ACHN (cell line): ENCODE measurements at regions not wholly inside any gene's neighbourhood (a gene's known extent, or its start where the extent isn't known, plus 50 kb on each side); places are given as distances from the start of the nearest gene placed in this dataset.

Experiments used
- DNase-seq: peaks from one replicate; pipeline ENCODE4 v3.0.0-alpha.2; 2015
- in situ Hi-C: cut with HindIII; loops from 2 replicates; pipeline ENCODE4 v1.10.0; 2017; ENCODE audit warnings: low sequenced_read_pairs, low pct_ligation_motif_present, low pct_unique_long_range_greater_than_20kb

- in situ Hi-C loops, result no loop called here
- DNase-seq, result no peak
Measured at GRCh38 chr11:110764485-110764884, 52.2 kb upstream of the ARHGAP20 start.

DNA sequence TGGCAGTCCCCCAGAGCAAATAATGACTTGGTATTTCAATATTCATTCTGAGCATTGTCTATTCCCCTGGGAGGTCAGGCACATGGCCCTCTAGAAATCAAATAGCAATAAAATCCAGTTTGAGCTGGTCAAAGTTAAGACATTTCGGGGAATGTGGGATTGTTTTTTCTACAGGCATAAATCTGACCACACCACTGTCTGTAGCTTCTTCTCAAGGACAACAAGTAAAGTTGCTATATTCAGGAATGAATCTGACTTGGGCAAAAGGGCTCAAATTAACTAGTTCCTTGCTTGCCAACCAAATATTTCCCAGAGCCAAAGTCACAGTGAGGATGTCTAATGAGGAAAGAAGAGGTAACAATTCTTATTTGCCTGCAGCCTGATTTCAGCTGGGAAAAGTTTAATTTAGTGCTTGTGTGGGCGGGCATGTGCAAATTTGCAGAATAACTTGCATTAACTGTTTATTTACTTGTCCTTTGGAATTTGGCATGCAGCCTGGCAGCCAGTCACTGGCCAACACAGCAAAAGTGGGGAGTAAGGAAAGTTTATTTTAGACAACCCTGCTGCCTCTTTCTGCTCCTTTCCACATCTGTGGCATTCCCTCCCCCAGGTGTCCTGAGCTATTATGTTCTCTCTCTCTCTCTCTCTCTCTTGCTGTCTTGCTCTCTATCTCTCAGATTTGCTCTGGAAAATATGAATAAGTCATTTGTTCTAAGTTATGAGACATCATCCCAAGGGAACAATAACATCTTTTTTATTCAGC, 51.2 kb upstream of the ARHGAP20 start:
- in situ Hi-C loops, result no loop called here
- DNase-seq, result no peak

DNA sequence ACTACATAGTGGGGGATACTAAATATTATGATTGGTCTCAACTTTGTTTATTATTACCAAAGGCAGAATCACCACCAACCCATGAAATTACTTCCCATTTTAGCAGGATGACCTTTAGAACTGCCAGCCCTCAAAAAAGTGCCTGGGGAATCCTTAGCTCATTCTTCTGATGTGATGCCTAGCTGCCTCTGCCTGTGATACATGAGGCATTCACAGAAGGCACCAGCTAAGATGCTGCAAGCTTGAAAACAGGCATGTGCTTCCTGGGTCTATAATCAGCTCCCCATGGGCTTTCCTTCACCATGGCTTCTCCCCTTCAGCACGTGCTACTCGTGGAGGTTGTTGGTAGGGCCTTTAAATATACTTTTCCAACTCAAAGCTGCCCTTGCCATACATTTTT, 50.4 kb upstream of the ARHGAP20 start:
- in situ Hi-C loops, result no loop called here
- no peak for DNase-seq
